ENCODE measurements at regions not wholly inside any gene's neighbourhood (a gene's known extent, or its start where the extent isn't known, plus 50 kb on each side); places are given as distances from the start of the nearest gene placed in this dataset.

DNA sequence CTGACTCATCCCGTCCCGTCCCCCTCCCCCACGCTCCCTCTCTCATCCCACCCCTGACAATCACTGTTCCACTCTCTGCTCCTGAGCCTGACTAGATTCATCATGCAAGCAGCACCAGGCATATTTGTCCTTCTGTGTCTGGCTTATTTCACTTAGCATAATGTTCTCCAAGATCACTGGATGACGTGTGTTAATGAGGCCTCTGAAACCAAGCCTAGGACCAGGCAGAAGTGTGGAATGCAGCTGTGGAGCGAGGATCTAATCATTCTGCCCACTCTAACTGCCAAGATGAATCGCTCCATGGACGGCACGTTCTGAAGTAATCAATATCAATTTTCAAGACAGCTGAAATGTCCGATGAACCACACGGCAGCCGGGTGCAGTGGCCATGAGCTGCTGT is 122.4 kb upstream of the ZNF236 start:
- ChIA-PET CTCF (interaction anchor here (0.7 kb wide), 1 partner anchor 41 kb away, joined by 7 read pairs; no protein-coding TSS in a partner anchor), POLR2A (no interaction called here)
- no peak for DNase-seq (ENCODE audit: extremely low spot score)
- TF ChIP-seq FOXK2 (IDR thresholded peaks at IDR 0.05) (no peak), SP1 (IDR thresholded peaks at IDR 0.05) (no peak), HDGF (IDR thresholded peaks at IDR 0.05; ENCODE audit: borderline replicate concordance) (no peak), LEF1 (IDR thresholded peaks at IDR 0.05; ENCODE audit: borderline replicate concordance) (no peak), BHLHE40 (IDR thresholded peaks at IDR 0.05; ENCODE audit: borderline replicate concordance) (no peak), SUZ12 (IDR thresholded peaks at IDR 0.05) (no peak), CTBP1 (IDR thresholded peaks at IDR 0.05; ENCODE audit: borderline replicate concordance) (no peak), ELF4 (IDR thresholded peaks at IDR 0.05) (no peak), ZNF384 (IDR thresholded peaks at IDR 0.05) (no peak), NFRKB (IDR thresholded peaks at IDR 0.05) (no peak), ARNT (IDR thresholded peaks at IDR 0.05) (no peak)

DNA sequence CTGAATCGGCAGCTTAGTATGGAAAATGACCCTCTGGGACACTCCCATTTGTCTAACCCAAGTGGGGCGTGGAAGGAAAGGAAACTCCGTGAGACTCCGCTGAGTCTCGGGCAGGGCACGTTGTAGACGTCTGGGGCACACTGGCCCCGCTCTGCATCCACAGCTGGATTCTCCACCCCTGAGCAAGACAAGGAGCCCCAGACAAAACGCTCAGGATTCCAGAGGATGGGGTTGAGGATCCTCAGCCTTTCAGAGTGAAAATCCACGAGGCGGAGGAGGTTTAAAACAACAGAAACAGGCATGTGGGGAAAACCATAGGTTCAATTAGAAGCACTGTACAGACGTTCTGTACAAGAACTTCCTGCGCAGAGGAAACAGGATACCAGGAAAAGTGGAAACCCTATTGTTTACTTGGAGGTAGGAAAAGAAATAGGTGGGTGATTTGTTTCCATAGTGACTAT is 124.9 kb upstream of the ZNF236 start:
- ChIA-PET CTCF (no interaction called here), POLR2A (no interaction called here)
- no peak for DNase-seq (ENCODE audit: extremely low spot score)
- no peak for TF ChIP-seq NFRKB (IDR thresholded peaks at IDR 0.05)
- TF ChIP-seq SUZ12 (IDR thresholded peaks at IDR 0.05) = no peak
- TF ChIP-seq ZNF384 (IDR thresholded peaks at IDR 0.05) = no peak
- no peak for TF ChIP-seq ARNT (IDR thresholded peaks at IDR 0.05)
- no peak for TF ChIP-seq BHLHE40 (IDR thresholded peaks at IDR 0.05; ENCODE audit: borderline replicate concordance)
- TF ChIP-seq CTBP1 (IDR thresholded peaks at IDR 0.05; ENCODE audit: borderline replicate concordance) = no peak
- TF ChIP-seq LEF1 (IDR thresholded peaks at IDR 0.05; ENCODE audit: borderline replicate concordance) = no peak
- no peak for TF ChIP-seq FOXM1 (IDR thresholded peaks at IDR 0.05; ENCODE audit: borderline replicate concordance)
- no peak for TF ChIP-seq TARDBP (IDR thresholded peaks at IDR 0.05)
- no peak for TF ChIP-seq L3MBTL2 (conservative IDR thresholded peaks at IDR 0.05)
- no peak for TF ChIP-seq HDGF (IDR thresholded peaks at IDR 0.05; ENCODE audit: borderline replicate concordance)
- TF ChIP-seq FOXA1 (IDR thresholded peaks at IDR 0.05) = no peak
- TF ChIP-seq FOXK2 (IDR thresholded peaks at IDR 0.05) = no peak
- no peak for TF ChIP-seq ELF4 (IDR thresholded peaks at IDR 0.05)

DNA sequence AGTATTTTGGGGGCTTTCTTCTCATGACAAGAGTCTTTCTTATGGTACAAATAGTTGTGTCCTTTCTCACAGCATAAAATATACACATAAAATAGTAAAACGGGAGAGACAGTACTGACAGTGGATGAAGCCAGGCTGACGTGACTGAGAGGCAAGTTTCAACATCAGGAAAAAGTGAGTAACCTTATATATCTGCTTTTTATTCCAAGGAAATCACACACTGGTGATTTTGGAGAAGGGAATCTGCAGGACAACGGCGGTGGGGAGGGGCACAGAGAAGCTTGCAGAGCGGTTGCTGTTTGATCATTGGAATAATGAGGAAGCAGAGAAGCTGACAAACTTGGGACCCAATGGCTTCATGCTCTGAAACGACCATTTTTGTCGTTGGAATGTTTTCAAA is 130.6 kb upstream of the ZNF236 start:
- ChIA-PET CTCF (no interaction called here), POLR2A (no interaction called here)
- no peak for TF ChIP-seq TARDBP (IDR thresholded peaks at IDR 0.05)
- no peak for TF ChIP-seq SUZ12 (IDR thresholded peaks at IDR 0.05)
- TF ChIP-seq ARNT (IDR thresholded peaks at IDR 0.05) = no peak
- TF ChIP-seq, protein P1, sequence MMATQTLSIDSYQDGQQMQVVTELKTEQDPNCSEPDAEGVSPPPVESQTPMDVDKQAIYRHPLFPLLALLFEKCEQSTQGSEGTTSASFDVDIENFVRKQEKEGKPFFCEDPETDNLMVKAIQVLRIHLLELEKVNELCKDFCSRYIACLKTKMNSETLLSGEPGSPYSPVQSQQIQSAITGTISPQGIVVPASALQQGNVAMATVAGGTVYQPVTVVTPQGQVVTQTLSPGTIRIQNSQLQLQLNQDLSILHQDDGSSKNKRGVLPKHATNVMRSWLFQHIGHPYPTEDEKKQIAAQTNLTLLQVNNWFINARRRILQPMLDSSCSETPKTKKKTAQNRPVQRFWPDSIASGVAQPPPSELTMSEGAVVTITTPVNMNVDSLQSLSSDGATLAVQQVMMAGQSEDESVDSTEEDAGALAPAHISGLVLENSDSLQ (IDR thresholded peaks at IDR 0.05) = no peak
- no peak for TF ChIP-seq SP1 (IDR thresholded peaks at IDR 0.05)
- no peak for TF ChIP-seq FOXA1 (IDR thresholded peaks at IDR 0.05)
- no peak for TF ChIP-seq LEF1 (IDR thresholded peaks at IDR 0.05; ENCODE audit: borderline replicate concordance)
- no peak for TF ChIP-seq L3MBTL2 (conservative IDR thresholded peaks at IDR 0.05)
- no peak for TF ChIP-seq CTBP1 (IDR thresholded peaks at IDR 0.05; ENCODE audit: borderline replicate concordance)
- no peak for TF ChIP-seq FOXK2 (IDR thresholded peaks at IDR 0.05)
- no peak for TF ChIP-seq NFRKB (IDR thresholded peaks at IDR 0.05)
- no peak for TF ChIP-seq HDGF (IDR thresholded peaks at IDR 0.05; ENCODE audit: borderline replicate concordance)
- TF ChIP-seq FOXM1 (IDR thresholded peaks at IDR 0.05; ENCODE audit: borderline replicate concordance) = no peak
- no peak for TF ChIP-seq ELF4 (IDR thresholded peaks at IDR 0.05)
- TF ChIP-seq ZNF384 (IDR thresholded peaks at IDR 0.05) = no peak
- TF ChIP-seq BHLHE40 (IDR thresholded peaks at IDR 0.05; ENCODE audit: borderline replicate concordance) = no peak
- no peak for DNase-seq (ENCODE audit: extremely low spot score)

DNA sequence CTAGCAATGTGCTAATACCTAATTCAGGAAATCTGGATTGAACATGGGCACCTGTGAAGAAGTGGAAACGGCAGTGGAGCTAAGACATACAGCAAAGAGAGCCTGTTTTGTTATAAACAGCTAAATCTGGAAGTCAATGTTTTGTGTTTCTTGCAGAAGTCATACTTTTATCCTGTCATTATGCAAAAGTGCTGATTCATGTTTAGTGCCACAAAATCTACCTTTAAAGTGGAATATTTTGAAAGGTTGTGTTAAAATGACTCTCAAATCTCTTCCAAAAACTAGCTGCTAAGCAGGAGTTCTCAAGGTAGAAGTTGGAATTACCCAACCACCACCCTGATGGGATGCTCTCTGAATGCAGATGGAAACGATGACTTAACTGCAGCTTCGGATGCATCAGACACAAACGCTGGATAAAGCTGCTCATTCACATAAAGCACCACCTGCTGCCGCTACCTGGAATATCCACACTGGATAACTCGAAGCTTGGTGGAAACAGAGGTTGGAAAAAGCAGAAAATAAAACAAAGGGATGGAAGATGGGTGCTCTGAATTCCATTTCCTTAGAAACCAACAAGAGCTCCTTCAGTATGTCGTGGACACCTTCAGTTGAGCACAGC is 132.6 kb upstream of the ZNF236 start:
- ChIA-PET POLR2A (no interaction called here), CTCF (no interaction called here)
- TF ChIP-seq TARDBP (IDR thresholded peaks at IDR 0.05) (no peak), ELF4 (IDR thresholded peaks at IDR 0.05) (no peak), SUZ12 (IDR thresholded peaks at IDR 0.05) (no peak), SP1 (IDR thresholded peaks at IDR 0.05) (no peak), L3MBTL2 (conservative IDR thresholded peaks at IDR 0.05) (no peak), ARNT (IDR thresholded peaks at IDR 0.05) (no peak), ZNF384 (IDR thresholded peaks at IDR 0.05) (no peak), CTBP1 (IDR thresholded peaks at IDR 0.05; ENCODE audit: borderline replicate concordance) (no peak)
- DNase-seq (ENCODE audit: extremely low spot score) = no peak

DNA sequence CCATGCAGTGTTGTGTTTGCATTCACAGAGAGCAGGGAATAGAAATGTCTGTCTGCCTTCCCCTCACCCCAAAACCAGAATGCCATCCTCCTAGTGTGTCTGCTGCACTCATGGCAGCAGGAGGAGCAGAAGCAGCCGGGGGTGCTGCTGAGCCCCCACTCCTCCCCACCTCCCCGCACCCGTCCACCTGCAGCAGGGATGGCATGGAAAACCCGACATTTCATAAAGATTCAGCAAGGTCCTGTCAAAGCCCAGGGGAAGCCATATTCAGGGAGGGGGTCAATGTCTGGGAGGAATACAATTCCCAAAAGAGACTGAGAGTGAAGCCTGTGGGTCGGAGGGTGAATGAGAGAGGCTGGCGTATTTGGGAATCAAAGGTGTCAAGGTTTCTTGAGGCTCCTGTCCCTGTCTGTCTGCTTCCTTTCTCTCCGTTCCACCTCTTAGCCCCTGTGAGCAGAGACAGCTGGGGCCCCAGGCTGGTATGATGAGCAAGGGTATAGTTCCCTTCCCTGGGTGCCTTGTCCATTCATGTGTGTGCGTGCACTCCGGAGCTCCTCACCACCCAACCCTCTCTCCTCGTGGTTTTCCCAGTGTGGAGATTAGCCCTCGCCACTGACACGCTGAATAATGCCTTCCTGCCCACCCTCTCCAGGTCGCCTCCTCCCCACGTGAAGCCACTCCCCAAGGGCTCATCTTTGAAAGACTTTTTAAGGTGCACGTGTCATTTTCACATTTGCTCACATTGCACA is 133.5 kb upstream of the ZNF236 start:
- DNase-seq (ENCODE audit: extremely low spot score) = no peak
- ChIA-PET POLR2A (no interaction called here), CTCF (no interaction called here)
- TF ChIP-seq BHLHE40 (IDR thresholded peaks at IDR 0.05; ENCODE audit: borderline replicate concordance) (no peak), FOXM1 (IDR thresholded peaks at IDR 0.05; ENCODE audit: borderline replicate concordance) (no peak), CTBP1 (IDR thresholded peaks at IDR 0.05; ENCODE audit: borderline replicate concordance) (no peak), ZNF384 (IDR thresholded peaks at IDR 0.05) (no peak), SUZ12 (IDR thresholded peaks at IDR 0.05) (no peak), SP1 (IDR thresholded peaks at IDR 0.05) (no peak), HDGF (IDR thresholded peaks at IDR 0.05; ENCODE audit: borderline replicate concordance) (no peak), LEF1 (IDR thresholded peaks at IDR 0.05; ENCODE audit: borderline replicate concordance) (no peak), L3MBTL2 (conservative IDR thresholded peaks at IDR 0.05) (no peak), TARDBP (IDR thresholded peaks at IDR 0.05) (no peak), ELF4 (IDR thresholded peaks at IDR 0.05) (no peak), FOXK2 (IDR thresholded peaks at IDR 0.05) (no peak), ARNT (IDR thresholded peaks at IDR 0.05) (no peak), NFRKB (IDR thresholded peaks at IDR 0.05) (no peak), FOXA1 (IDR thresholded peaks at IDR 0.05) (no peak)
- TF ChIP-seq, protein P1 (IDR thresholded peaks at IDR 0.05) = no peak
